NCI-H748 (cell line): ENCODE measurements at regions not wholly inside any gene's neighbourhood (a gene's known extent, or its start where the extent isn't known, plus 50 kb on each side); places are given as distances from the start of the nearest gene placed in this dataset.
A peak's percentile ranks its signal among the peaks of the same experiment; 100 is the strongest.
"Not testable (repeated sequence)": the region's sequence is repeated elsewhere in the genome, so short reads cannot be mapped to it uniquely, and the experiment has no call there.

Experiments used
- DNase-seq: peaks from one replicate; lab custom pipeline; 2025; ENCODE audit not compliant: unreplicated experiment; lab: John Stamatoyannopoulos, UW

GRCh38 chr14:28398506-28398905 lies 368.1 kb upstream of the FOXG1 start:
- no peak for DNase-seq

- DNase-seq, result not testable (repeated sequence)
Measured at GRCh38 chr14:28401705-28402104, 364.9 kb upstream of the FOXG1 start.

GRCh38 chr14:28406196-28406595 lies 360.4 kb upstream of the FOXG1 start:
- no peak for DNase-seq

- DNase-seq, result peak; percentile 13
Measured at GRCh38 chr14:28407031-28407825, 359.4 kb upstream of the FOXG1 start.

DNA sequence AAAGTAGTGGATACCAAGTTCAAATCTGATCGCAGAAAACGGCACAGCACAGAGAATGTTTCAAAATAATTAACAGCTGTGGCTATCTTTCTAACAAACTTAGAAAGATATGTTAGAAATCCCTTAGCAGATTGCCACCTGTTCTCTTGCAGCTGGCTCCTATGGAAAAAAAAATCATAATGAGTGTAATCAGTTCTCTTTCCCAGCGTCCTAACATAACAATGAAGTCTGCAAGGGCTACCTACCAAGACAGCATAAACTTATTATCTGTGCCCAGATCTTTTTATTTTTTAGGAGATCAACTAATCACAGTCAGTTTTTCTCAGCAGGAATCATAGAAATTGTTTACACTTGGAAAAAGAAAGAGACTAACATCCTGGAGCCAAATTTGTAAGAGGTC lies 358.6 kb upstream of the FOXG1 start:
- no peak for DNase-seq

- peak; percentile 24 for DNase-seq
Measured at GRCh38 chr14:28412077-28412476, 354.5 kb upstream of the FOXG1 start.

DNA sequence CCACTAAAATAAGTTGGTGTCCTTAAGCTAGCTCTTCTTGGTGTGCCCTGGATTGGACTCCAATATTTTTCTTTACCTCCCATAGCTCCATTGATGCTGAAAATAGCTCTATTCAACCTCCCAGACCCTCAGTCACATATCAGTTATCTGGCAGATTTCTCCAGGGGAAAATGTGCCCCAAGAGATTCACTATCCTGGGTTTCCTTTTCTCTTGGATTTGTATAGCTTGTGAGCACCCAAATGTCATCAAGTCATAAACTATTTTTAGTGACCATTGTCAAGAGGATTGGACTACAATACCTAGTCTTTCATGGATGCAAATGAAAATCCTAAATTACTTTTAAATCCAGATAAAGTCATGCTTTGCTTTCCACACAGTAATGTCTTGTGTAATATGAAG lies 339.6 kb upstream of the FOXG1 start:
- no peak for DNase-seq

DNA sequence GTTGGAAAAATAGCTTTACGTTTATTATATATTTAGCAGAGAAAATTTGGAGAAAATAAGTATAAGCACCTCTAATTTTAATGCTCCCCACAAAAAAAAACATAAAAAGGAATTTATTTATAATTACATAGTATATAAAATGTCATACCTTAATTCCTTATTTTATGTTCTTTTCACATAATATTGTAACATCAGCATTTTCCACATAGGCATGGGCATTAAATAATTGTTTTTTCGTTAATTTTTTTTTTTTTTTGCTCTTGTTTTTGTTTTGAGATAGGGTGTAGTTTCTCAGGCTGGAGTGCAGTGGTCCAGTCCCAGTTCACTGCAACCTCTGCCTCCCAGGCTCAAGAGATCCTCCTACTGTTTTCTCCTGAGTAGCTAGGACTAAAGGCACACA lies 329.8 kb upstream of the FOXG1 start:
- no peak for DNase-seq

GRCh38 chr14:28461389-28461788 lies 305.2 kb upstream of the FOXG1 start:
- no peak for DNase-seq

GRCh38 chr14:28467611-28468010 lies 299.0 kb upstream of the FOXG1 start:
- peak; percentile 65 for DNase-seq

DNA sequence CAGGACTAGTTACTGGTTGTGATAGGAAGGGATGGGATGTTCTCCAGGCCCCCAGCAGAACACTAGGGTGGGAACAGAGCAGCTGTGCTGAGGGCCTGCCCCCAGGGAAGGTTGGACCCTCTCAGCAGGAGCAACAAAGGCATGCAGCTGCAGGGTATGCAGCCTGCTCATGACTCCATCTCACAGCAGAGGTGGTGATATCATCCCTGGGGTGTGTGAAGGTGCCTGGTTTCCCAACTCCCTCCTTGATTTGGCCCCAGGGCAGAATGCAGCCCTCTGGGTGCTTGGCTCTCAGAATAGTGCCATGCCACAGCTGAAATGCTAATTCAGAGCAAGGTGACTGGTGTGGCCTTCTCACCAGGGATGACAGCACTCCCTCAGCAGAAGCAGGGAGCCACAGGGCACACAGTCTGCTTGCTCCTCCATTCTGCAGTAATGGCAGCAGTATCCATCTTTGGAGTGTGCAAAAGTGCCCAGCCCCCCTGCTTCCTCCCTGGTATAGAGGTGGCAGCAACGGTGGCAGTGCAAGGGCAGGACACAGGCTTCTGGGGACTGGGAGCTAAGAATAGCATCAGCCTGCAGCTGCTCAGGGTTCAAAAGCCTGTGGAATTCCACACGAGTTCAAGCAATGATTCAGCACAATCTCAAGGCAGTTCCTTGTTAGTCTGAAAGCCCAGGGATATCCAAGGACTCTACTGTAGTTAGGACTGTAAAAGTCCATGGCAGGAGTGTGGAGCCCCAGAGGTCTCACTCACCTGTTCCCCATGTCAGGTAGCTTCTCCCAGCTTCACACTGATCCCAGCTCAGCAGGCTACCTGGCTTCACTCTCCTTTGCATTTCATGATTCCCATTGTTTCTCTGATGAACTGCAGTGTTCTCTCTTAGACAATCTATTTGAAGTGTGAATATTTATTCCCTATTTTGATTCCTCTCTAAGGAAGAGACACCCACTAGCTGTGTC lies 298.1 kb upstream of the FOXG1 start:
- no peak for DNase-seq

GRCh38 chr14:28482251-28483040 lies 284.1 kb upstream of the FOXG1 start:
- DNase-seq, result no peak

GRCh38 chr14:28483506-28483905 lies 283.1 kb upstream of the FOXG1 start:
- no peak for DNase-seq

DNA sequence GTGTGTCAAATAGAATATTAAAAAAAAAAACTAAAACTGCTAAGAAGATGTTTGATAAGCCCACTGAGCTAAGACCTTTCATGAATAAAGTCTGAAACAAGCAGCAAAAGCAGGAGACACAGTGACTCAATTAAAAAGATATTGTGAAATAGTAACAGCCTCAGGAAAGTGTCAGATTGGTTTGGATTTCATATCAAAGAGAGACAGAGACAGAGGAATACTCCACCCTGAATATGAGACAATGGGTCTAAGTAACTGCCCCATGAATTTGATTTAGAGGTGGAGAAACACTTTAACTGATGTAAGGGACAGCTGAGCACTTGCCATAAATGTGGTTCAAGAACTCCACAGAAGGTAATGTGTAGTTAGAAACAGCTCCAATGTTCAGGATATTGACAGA lies 277.9 kb upstream of the FOXG1 start:
- DNase-seq, result no peak

- no peak for DNase-seq
Measured at GRCh38 chr14:28493516-28493915, 273.1 kb upstream of the FOXG1 start.

DNA sequence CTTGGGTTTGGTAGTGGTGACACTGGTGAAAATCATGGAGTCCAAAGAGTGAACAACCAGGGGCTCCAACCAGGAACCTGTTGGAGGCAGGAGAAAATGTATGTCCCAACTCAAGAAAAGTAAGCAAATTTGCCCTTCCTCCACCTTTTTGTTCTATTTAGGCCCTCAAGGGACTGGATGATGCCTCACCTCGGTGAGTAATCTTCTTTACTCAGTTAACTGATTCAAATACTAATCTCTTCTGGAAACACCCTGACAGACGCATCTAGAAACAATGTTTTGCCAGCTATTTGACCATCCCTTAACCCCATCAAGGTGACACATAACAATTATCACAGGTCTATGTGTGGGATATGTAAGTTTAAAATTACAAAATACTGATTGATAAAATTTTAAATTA lies 272.4 kb upstream of the FOXG1 start:
- DNase-seq, result no peak

DNA sequence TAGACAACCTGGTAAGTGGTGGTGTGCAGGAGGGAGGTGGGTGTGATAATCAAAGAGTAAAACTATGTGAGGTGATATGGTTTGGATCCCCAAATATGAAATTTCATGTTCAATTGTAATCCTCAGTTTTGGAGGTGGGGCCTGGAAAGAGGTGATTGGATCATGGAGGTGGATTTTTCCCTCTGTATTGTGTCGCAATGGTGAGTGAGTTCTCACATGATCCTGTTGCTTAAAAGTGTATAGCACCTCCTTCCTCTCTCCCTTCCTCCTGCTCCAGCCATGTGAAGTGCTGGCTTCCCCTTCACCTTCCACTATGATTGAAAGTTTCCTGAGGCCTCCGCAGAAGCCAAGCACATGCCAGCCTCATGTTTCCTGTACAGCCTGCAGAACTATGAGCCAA lies 270.2 kb upstream of the FOXG1 start:
- no peak for DNase-seq

DNA sequence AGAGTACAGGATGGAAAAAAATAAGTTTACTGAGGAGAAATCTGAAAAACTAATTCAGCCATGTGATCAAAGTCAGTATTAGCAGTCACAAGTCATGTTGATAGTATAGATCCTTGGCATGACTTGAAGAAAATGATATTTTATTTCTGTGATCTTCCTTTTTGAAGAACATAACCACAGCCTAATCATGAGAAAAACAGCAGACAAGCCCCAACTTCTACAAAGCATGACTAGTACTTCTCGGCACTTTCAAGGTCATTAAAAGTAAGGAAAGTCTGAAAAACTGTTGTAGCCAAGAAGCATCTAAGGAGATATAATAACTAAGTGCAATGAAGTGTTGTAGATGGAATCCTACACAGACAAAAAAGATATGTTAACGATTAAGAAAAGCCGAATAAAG lies 264.1 kb upstream of the FOXG1 start:
- no peak for DNase-seq

GRCh38 chr14:28515571-28515970 lies 251.0 kb upstream of the FOXG1 start:
- DNase-seq, result no peak

GRCh38 chr14:28536889-28537288 lies 229.7 kb upstream of the FOXG1 start:
- no peak for DNase-seq

DNA sequence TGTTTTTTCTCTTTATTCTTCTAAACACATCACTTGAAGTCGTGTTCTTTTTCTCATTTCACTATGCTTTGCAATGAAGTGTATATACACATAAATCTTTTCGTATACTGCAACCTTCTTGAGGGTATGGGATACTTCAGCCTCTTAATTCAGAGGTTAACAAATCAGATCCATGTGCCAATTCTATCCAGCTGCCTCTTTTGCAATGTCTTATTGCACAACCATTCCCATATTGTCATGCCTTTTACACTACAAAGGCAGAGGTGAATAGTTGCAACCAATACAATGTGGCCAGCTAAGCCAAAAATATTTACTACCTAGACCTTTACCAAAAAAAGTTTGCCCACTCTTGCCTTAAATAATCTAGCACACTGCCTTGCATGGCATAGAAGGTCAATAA lies 224.5 kb upstream of the FOXG1 start:
- DNase-seq, result no peak
